Natural killer cell (primary cell): ENCODE measurements at regions not wholly inside any gene's neighbourhood (a gene's known extent, or its start where the extent isn't known, plus 50 kb on each side); places are given as distances from the start of the nearest gene placed in this dataset.

Experiments
- ATAC-seq, 3 donors: fragments of 150-1000 bp in 2 of 3; fragments of 200-7000 bp in 1 of 3; cut with Tn5 transposase; 1 replicate in 1 of 3; 2 replicates in 2 of 3; pipeline ENCODE4 v1.10.0; 2021; ENCODE audit warnings: mild to moderate bottlenecking in 2 of 3, moderate library complexity in 2 of 3
- DNase-seq, 2 donors: peaks; one replicate each; pipeline versions ENCODE4 v3.0.0 to v3.0.0-alpha.2; 2013 to 2021; ENCODE audit warnings: mixed read lengths in 1 of 2
- H3K27ac ChIP-seq: one replicate; pipeline ENCODE4 v1.5.1; 2013; ENCODE audit warnings: mild to moderate bottlenecking, low read length
- H3K27me3 ChIP-seq: one replicate; pipeline ENCODE4 v1.6.1; 2013; ENCODE audit warnings: low read length; ENCODE audit not compliant: control insufficient read depth, insufficient read depth
- H3K36me3 ChIP-seq: one replicate; pipeline ENCODE4 v1.6.1; 2013; ENCODE audit warnings: low read length; ENCODE audit not compliant: control insufficient read depth, insufficient read depth
- H3K4me1 ChIP-seq: one replicate; pipeline ENCODE4 v1.6.1; 2013; ENCODE audit warnings: low read length; ENCODE audit not compliant: control insufficient read depth, insufficient read depth
- H3K4me3 ChIP-seq: one replicate; pipeline ENCODE4 v1.5.1; 2013; ENCODE audit warnings: low read length
- H3K9me3 ChIP-seq: one replicate; pipeline ENCODE4 v1.6.1; 2013; ENCODE audit warnings: low read length; ENCODE audit not compliant: control insufficient read depth, insufficient read depth
- H3K27ac Mint-ChIP-seq, 2 donors: one replicate each; pipeline ENCODE4 v1.8.0; 2022; ENCODE audit warnings: mild to moderate bottlenecking in 2 of 2, mixed read lengths in 2 of 2, moderate library complexity in 1 of 2
- H3K27me3 Mint-ChIP-seq, 2 donors: one replicate each; pipeline ENCODE4 v1.8.0; 2022; ENCODE audit warnings: low read depth in 2 of 2, mixed read lengths in 2 of 2
- H3K36me3 Mint-ChIP-seq: one replicate; pipeline ENCODE4 v1.8.0; 2022; ENCODE audit warnings: mixed read lengths
- H3K4me1 Mint-ChIP-seq, 2 donors: one replicate each; pipeline ENCODE4 v1.8.0; 2022; ENCODE audit warnings: mixed read lengths in 2 of 2
- H3K4me3 Mint-ChIP-seq: one replicate; pipeline ENCODE4 v1.8.0; 2022; ENCODE audit warnings: mild to moderate bottlenecking, moderate library complexity, mixed read lengths
- H3K9me3 Mint-ChIP-seq, 2 donors: one replicate each; pipeline ENCODE4 v1.8.0; 2022; ENCODE audit warnings: mixed read lengths in 2 of 2
- CTCF ChIP-seq: fragments of 200-600 bp; IDR thresholded peaks from one replicate; pipeline ENCODE4 v1.8.0; 2022; ENCODE audit warnings: antibody characterized with exemption
- WGBS: methylation state at CpG from one replicate; pipeline ENCODE4 v1.1.7; 2013; ENCODE audit warnings: missing lambda C conversion rate; ENCODE audit not compliant: insufficient coverage; 5-methylcytosine and 5-hydroxymethylcytosine counted together
- intact Hi-C: fragments of 100-400 bp; cut with micrococcal nuclease; formaldehyde crosslinking; loops from one replicate; pipeline ENCODE4 v1.14.2; 2022

DNA sequence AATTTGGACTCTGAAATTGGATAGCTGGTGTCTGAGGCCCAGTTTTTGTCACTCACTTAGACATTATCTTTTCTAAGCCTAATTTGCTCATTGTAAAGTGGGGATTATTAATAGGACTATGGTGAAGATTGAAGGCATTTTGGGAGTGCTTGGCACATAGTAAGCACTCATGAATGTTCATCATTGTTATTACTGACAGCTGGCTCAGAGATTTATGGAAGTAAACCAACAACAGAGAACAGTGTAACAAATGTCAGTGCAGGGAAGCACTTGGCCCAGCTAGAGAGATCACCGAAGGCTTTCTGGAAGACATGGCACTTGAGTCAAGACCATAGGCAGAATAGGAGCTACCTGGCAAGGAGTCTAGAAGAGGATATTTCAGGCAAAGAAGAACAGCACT, 92.3 kb downstream of the RFC3 start:
- Mint-ChIP-seq H3K27me3 (no peaks in the 10 kb centered on the region), H3K9me3 (peaks cover 4 to 9% of the 10 kb centered on the region in 2 donors), H3K4me3 (no peak overlapping the region), H3K27ac (no peak overlapping the region), H3K36me3 (no peaks in the 10 kb centered on the region), H3K4me1 (no peaks in the 10 kb centered on the region)
- H3K4me1 ChIP-seq = no peaks in the 10 kb centered on the region
- no peak overlapping the region for H3K27ac ChIP-seq
- H3K4me3 ChIP-seq = no peak overlapping the region
- intact Hi-C loops = no loop called here
- TF ChIP-seq CTCF = no peak
- no peaks in the 10 kb centered on the region for H3K27me3 ChIP-seq
- WGBS = 97% methylated on average over 1 of the region's 1 CpG
- ATAC-seq (no peak), DNase-seq (no peak)
- H3K36me3 ChIP-seq = no peaks in the 10 kb centered on the region
- no peaks in the 10 kb centered on the region for H3K9me3 ChIP-seq

DNA sequence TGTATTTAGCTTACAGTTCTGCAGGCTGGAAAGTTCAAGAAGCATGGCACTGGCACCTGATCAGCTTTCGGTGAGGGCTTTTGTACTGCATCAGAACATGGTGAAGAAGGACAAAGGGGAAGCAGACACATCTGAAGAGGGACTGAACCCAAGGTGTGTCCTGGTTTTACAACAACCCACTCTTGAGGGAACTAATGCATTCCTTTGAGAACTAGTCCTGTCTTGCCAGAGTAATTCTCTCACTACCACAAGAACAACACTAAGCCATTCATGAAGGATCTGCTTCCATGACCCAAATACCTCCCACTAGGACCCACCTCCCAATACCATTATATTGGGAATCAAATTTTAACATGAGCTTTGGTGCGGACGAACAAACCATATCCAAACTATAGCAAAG, 93.6 kb downstream of the RFC3 start:
- no peak overlapping the region for H3K27ac Mint-ChIP-seq
- no peak overlapping the region for H3K4me3 Mint-ChIP-seq

GRCh38 chr13:33913829-33914228, 95.9 kb downstream of the RFC3 start:
- no peaks in the 10 kb centered on the region for H3K9me3 ChIP-seq
- H3K27me3 Mint-ChIP-seq = no peaks in the 10 kb centered on the region
- no peaks in the 10 kb centered on the region for H3K4me1 ChIP-seq
- no peaks in the 10 kb centered on the region for H3K36me3 Mint-ChIP-seq
- H3K4me1 Mint-ChIP-seq = no peaks in the 10 kb centered on the region
- H3K4me3 ChIP-seq = no peak overlapping the region
- no peak for DNase-seq
- ATAC-seq = no peak
- no peaks in the 10 kb centered on the region for H3K36me3 ChIP-seq
- H3K4me3 Mint-ChIP-seq = no peak overlapping the region
- H3K27ac Mint-ChIP-seq = no peak overlapping the region
- H3K27me3 ChIP-seq = no peaks in the 10 kb centered on the region
- TF ChIP-seq CTCF = no peak
- peaks cover 4 to 9% of the 10 kb centered on the region in 2 donors for H3K9me3 Mint-ChIP-seq
- intact Hi-C loops = no loop called here
- H3K27ac ChIP-seq = no peak overlapping the region
- WGBS = 83% methylated on average over 1 of the region's 3 CpGs

More for the DNA sequence above, 93.6 kb downstream of the RFC3 start:
- intact Hi-C loops = no loop called here
- Histone ChIP-seq H3K27ac (no peak overlapping the region), H3K36me3 (no peaks in the 10 kb centered on the region), H3K27me3 (no peaks in the 10 kb centered on the region), H3K4me1 (no peaks in the 10 kb centered on the region), H3K4me3 (no peak overlapping the region), H3K9me3 (no peaks in the 10 kb centered on the region)
- no peak for TF ChIP-seq CTCF
- ATAC-seq (no peak), DNase-seq (no peak)
- H3K27me3 Mint-ChIP-seq = no peaks in the 10 kb centered on the region
- H3K36me3 Mint-ChIP-seq = no peaks in the 10 kb centered on the region
- H3K4me1 Mint-ChIP-seq = no peaks in the 10 kb centered on the region
- peaks cover 4 to 9% of the 10 kb centered on the region in 2 donors for H3K9me3 Mint-ChIP-seq
- 96% methylated on average over 3 of the region's 3 CpGs for WGBS

GRCh38 chr13:33917190-33917589, 99.2 kb downstream of the RFC3 start:
- H3K36me3 Mint-ChIP-seq = no peaks in the 10 kb centered on the region
- H3K9me3 Mint-ChIP-seq = peaks cover 0 to 6% of the 10 kb centered on the region in 2 donors
- H3K27ac Mint-ChIP-seq = no peak overlapping the region
- no peaks in the 10 kb centered on the region for H3K4me1 Mint-ChIP-seq
- no peak overlapping the region for H3K4me3 Mint-ChIP-seq
- Histone ChIP-seq H3K27me3 (no peaks in the 10 kb centered on the region), H3K9me3 (no peaks in the 10 kb centered on the region), H3K27ac (no peak overlapping the region), H3K4me1 (no peaks in the 10 kb centered on the region), H3K36me3 (no peaks in the 10 kb centered on the region), H3K4me3 (no peak overlapping the region)
- H3K27me3 Mint-ChIP-seq = no peaks in the 10 kb centered on the region
- WGBS = 94% methylated on average over 4 of the region's 4 CpGs
- no peak for TF ChIP-seq CTCF
- DNase-seq (no peak), ATAC-seq (no peak)
- intact Hi-C loops = no loop called here
